ENCODE measurements at regions not wholly inside any gene's neighbourhood (a gene's known extent, or its start where the extent isn't known, plus 50 kb on each side); places are given as distances from the start of the nearest gene placed in this dataset.

GRCh38 chr2:126385983-126386382 is 270.0 kb upstream of the GYPC start:
- Histone ChIP-seq H2AFZ (ENCODE audit: low read length) (no peak overlapping the region), H3K4me3 (ENCODE audit: low read depth, low read length, poor library complexity, severe bottlenecking) (no peak overlapping the region), H3K4me2 (ENCODE audit: low read length) (no peak overlapping the region), H3K36me3 (ENCODE audit: insufficient read depth, low read length) (no peaks in the 10 kb centered on the region), H3K9me3 (ENCODE audit: low read length) (no peaks in the 10 kb centered on the region), H3F3A (ENCODE audit: insufficient read depth, low read length) (no peaks in the 10 kb centered on the region), H3K27me3 (ENCODE audit: insufficient read depth, low read length) (no peaks in the 10 kb centered on the region), H3K79me2 (ENCODE audit: insufficient read depth, low read length) (no peaks in the 10 kb centered on the region), H3K9ac (ENCODE audit: low read length) (no peak overlapping the region), H3K4me1 (ENCODE audit: insufficient read depth, low read length, severe bottlenecking) (no peaks in the 10 kb centered on the region), H3K9me2 (ENCODE audit: low read depth, low read length) (no peaks in the 10 kb centered on the region), H3K27ac (ENCODE audit: low read depth, low read length, poor library complexity, severe bottlenecking) (no peak overlapping the region), H4K20me1 (ENCODE audit: insufficient read depth, low read length) (no peaks in the 10 kb centered on the region)
- TF ChIP-seq EZH2 (IDR thresholded peaks at IDR 0.05; ENCODE audit: borderline replicate concordance, low read length) (no peak), CTCF (IDR thresholded peaks at IDR 0.05; ENCODE audit: low read length) (no peak)

GRCh38 chr2:126389446-126389845 is 266.5 kb upstream of the GYPC start:
- H4K20me1 ChIP-seq (ENCODE audit: insufficient read depth, low read length): no peaks in the 10 kb centered on the region
- no peaks in the 10 kb centered on the region for H3K9me2 ChIP-seq (ENCODE audit: low read depth, low read length)
- H3K9me3 ChIP-seq (ENCODE audit: low read length): no peaks in the 10 kb centered on the region
- no peaks in the 10 kb centered on the region for H3K79me2 ChIP-seq (ENCODE audit: insufficient read depth, low read length)
- no peaks in the 10 kb centered on the region for H3K27me3 ChIP-seq (ENCODE audit: insufficient read depth, low read length)
- H2AFZ ChIP-seq (ENCODE audit: low read length): no peak overlapping the region
- no peak for TF ChIP-seq CTCF (IDR thresholded peaks at IDR 0.05; ENCODE audit: low read length)
- TF ChIP-seq EZH2 (IDR thresholded peaks at IDR 0.05; ENCODE audit: borderline replicate concordance, low read length): no peak
- H3K36me3 ChIP-seq (ENCODE audit: insufficient read depth, low read length): no peaks in the 10 kb centered on the region
- no peaks in the 10 kb centered on the region for H3F3A ChIP-seq (ENCODE audit: insufficient read depth, low read length)
- H3K4me3 ChIP-seq (ENCODE audit: low read depth, low read length, poor library complexity, severe bottlenecking): no peak overlapping the region
- no peaks in the 10 kb centered on the region for H3K4me1 ChIP-seq (ENCODE audit: insufficient read depth, low read length, severe bottlenecking)
- H3K4me2 ChIP-seq (ENCODE audit: low read length): no peak overlapping the region
- no peak overlapping the region for H3K9ac ChIP-seq (ENCODE audit: low read length)
- no peak overlapping the region for H3K27ac ChIP-seq (ENCODE audit: low read depth, low read length, poor library complexity, severe bottlenecking)

GRCh38 chr2:126392889-126393288 is 263.1 kb upstream of the GYPC start:
- Histone ChIP-seq H3K27ac (ENCODE audit: low read depth, low read length, poor library complexity, severe bottlenecking) (no peak overlapping the region), H3K4me3 (ENCODE audit: low read depth, low read length, poor library complexity, severe bottlenecking) (no peak overlapping the region), H3K9ac (ENCODE audit: low read length) (no peak overlapping the region), H2AFZ (ENCODE audit: low read length) (no peak overlapping the region), H3K27me3 (ENCODE audit: insufficient read depth, low read length) (no peaks in the 10 kb centered on the region), H3K4me1 (ENCODE audit: insufficient read depth, low read length, severe bottlenecking) (no peaks in the 10 kb centered on the region), H3K79me2 (ENCODE audit: insufficient read depth, low read length) (no peaks in the 10 kb centered on the region), H3F3A (ENCODE audit: insufficient read depth, low read length) (no peaks in the 10 kb centered on the region), H4K20me1 (ENCODE audit: insufficient read depth, low read length) (no peaks in the 10 kb centered on the region), H3K9me3 (ENCODE audit: low read length) (no peaks in the 10 kb centered on the region), H3K4me2 (ENCODE audit: low read length) (no peak overlapping the region), H3K36me3 (ENCODE audit: insufficient read depth, low read length) (no peaks in the 10 kb centered on the region), H3K9me2 (ENCODE audit: low read depth, low read length) (no peaks in the 10 kb centered on the region)
- TF ChIP-seq EZH2 (IDR thresholded peaks at IDR 0.05; ENCODE audit: borderline replicate concordance, low read length) (no peak), CTCF (IDR thresholded peaks at IDR 0.05; ENCODE audit: low read length) (no peak)
